ENCODE measurements at regions not wholly inside any gene's neighbourhood (a gene's known extent, or its start where the extent isn't known, plus 50 kb on each side); places are given as distances from the start of the nearest gene placed in this dataset.

GRCh38 chr1:104463126-104463697 lies 713.5 kb downstream of the AMY1C start (continued):
- TF ChIP-seq BCLAF1 (IDR thresholded peaks at IDR 0.05) = no peak
- TF ChIP-seq PRDM15 (CRISPR knock-in tag; IDR thresholded peaks at IDR 0.05) = no peak
- TF ChIP-seq RAD21 (IDR thresholded peaks at IDR 0.05; ENCODE audit: insufficient read depth, low read depth, low read length) = no peak
- no peak for TF ChIP-seq POU2F2 (IDR thresholded peaks at IDR 0.05; ENCODE audit: borderline replicate concordance, low read depth, low read length)
- no peak for TF ChIP-seq ZBTB11 (CRISPR knock-in tag; IDR thresholded peaks at IDR 0.05)

Measured in GM12878 (cell line).